HepG2 (cell line): ENCODE measurements at regions not wholly inside any gene's neighbourhood (a gene's known extent, or its start where the extent isn't known, plus 50 kb on each side); places are given as distances from the start of the nearest gene placed in this dataset.

Experiments
- ATAC-seq: fragments of 200-7000 bp; cut with Tn5 transposase; 3 replicates; pipeline ENCODE4 v1.9.1; 2020; ENCODE audit warnings: mild to moderate bottlenecking, moderate library complexity
- BruUV-seq: library from RNA; stranded (reverse); fragments of 400-500 nt; replicated peaks from 2 replicates; lab custom pipeline; 2021; lab: Mats Ljungman, UMichigan
- CTCF ChIA-PET: fragments of 300-600 bp; formaldehyde crosslinking; extraction: SDS; loops from one replicate; lab custom pipeline; 2021; ENCODE audit warnings: low total read pairs, inconsistent platforms, low intra/inter-chr PET ratio; lab: Yijun Ruan, JAX
- POLR2A ChIA-PET: fragments of 350-600 bp; sonication (Branson Sonifier 250); formaldehyde crosslinking; loops from one replicate; lab custom pipeline; 2020; ENCODE audit warnings: antibody characterized with exemption, inconsistent platforms; lab: Yijun Ruan, JAX
- DNase-seq: peaks from one replicate; pipeline ENCODE4 v3.0.0-alpha.2; 2015; ENCODE audit warnings: low spot score
- FAIRE-seq: peaks from 3 replicates; lab custom pipeline; 2011; peaks lifted over from hg19 to GRCh38; lab: Jason Lieb, UNC
- H2AFZ ChIP-seq: one replicate; pipeline ENCODE4 v1.6.1; 2011; ENCODE audit warnings: low read length, inconsistent platforms
- H3K27ac ChIP-seq: fragments of 300-600 bp; 3 replicates; pipeline ENCODE4 v1.8.0; 2011; ENCODE audit warnings: mixed run types, mild to moderate bottlenecking, mixed read lengths, low read length, inconsistent platforms; ENCODE audit not compliant: insufficient read depth; ENCODE audit errors: extremely low read length
- H3K27me3 ChIP-seq, 2 experiments: fragments of 200-600 bp in 1 of 2; 2 replicates in 1 of 2; 3 replicates in 1 of 2; pipeline versions ENCODE4 v1.6.0 to v1.8.0; 2011; ENCODE audit warnings: low read length in 2 of 2, mild to moderate bottlenecking in 2 of 2, moderate library complexity in 2 of 2, inconsistent platforms in 1 of 2; ENCODE audit not compliant: insufficient read depth in 2 of 2, control insufficient read depth in 1 of 2
- H3K36me3 ChIP-seq, 2 experiments: fragments of 200-600 bp in 1 of 2; replicated peaks in 1 of 2; 2 replicates in 1 of 2; 3 replicates in 1 of 2; pipeline versions ENCODE4 v1.5.1 to v1.8.0; 2011; ENCODE audit warnings: low read length in 2 of 2, inconsistent platforms in 1 of 2; ENCODE audit not compliant: insufficient read depth in 2 of 2, control insufficient read depth in 1 of 2
- H3K4me1 ChIP-seq: 2 replicates; pipeline ENCODE4 v1.5.1; 2012; ENCODE audit warnings: low read length, inconsistent platforms; ENCODE audit not compliant: insufficient read depth
- H3K4me2 ChIP-seq: 2 replicates; pipeline ENCODE4 v1.6.0; 2011; ENCODE audit warnings: low read depth, low read length, inconsistent platforms
- H3K4me3 ChIP-seq, 3 experiments: fragments of 200-600 bp in 1 of 3; sonication (generic), shearing (Covaris generic) in 1 of 3; replicated peaks in 1 of 3; 2 replicates each; pipeline ENCODE4 v1.5.1; 2011 to 2016; ENCODE audit warnings: low read length in 3 of 3, inconsistent platforms in 2 of 3, low read depth in 2 of 3, mild to moderate bottlenecking in 2 of 3, control low read depth in 1 of 3, mixed read lengths in 1 of 3; ENCODE audit not compliant: insufficient read depth in 1 of 3
- H3K79me2 ChIP-seq: one replicate; pipeline ENCODE4 v1.6.1; 2011; ENCODE audit warnings: low read length, inconsistent platforms; ENCODE audit not compliant: insufficient read depth
- H3K9ac ChIP-seq: 2 replicates; pipeline ENCODE4 v1.6.0; 2011; ENCODE audit warnings: mild to moderate bottlenecking, low read depth, low read length, inconsistent platforms; ENCODE audit not compliant: insufficient read depth
- H3K9me3 ChIP-seq: 2 replicates; pipeline ENCODE4 v1.5.1; 2012; ENCODE audit warnings: mild to moderate bottlenecking, low read length
- H4K20me1 ChIP-seq: 2 replicates; pipeline ENCODE4 v1.6.0; 2011; ENCODE audit warnings: inconsistent platforms, mild to moderate bottlenecking, low read length, moderate library complexity; ENCODE audit not compliant: insufficient read depth
- E2F1 ChIP-seq: sonication (generic); formaldehyde crosslinking; IDR thresholded peaks from 2 replicates; pipeline ENCODE4 v1.5.0; 2020; ENCODE audit warnings: missing genetic modification reagents
- NKX3-1 ChIP-seq: sonication (generic); formaldehyde crosslinking; IDR thresholded peaks from 2 replicates; pipeline ENCODE4 v1.5.0; 2020; ENCODE audit warnings: missing genetic modification reagents
- RERE ChIP-seq: IDR thresholded peaks from 2 replicates; pipeline ENCODE4 v1.6.1; 2016; ENCODE audit warnings: low read depth, missing genetic modification reagents, missing compliant biosample characterization
- ZNF672 ChIP-seq: sonication (generic); formaldehyde crosslinking; IDR thresholded peaks from 2 replicates; pipeline ENCODE4 v1.8.1; 2022; ENCODE audit warnings: missing genetic modification reagents
- WGBS: methylation state at CpG from one replicate; pipeline ENCODE4 v1.1.6; 2017; ENCODE audit warnings: low lambda C conversion rate; 5-methylcytosine and 5-hydroxymethylcytosine counted together
- in situ Hi-C: cut with HindIII; loops from 2 replicates; pipeline ENCODE4 v1.10.0; 2017; ENCODE audit warnings: low pct_unique_long_range_greater_than_20kb; ENCODE audit not compliant: extremely low pct_ligation_motif_present
- intact Hi-C: fragments of 100-400 bp; cut with micrococcal nuclease; formaldehyde crosslinking; loops from one replicate; pipeline ENCODE4 v1.10.0; 2022; ENCODE audit not compliant: unreplicated experiment
- TF ChIP-seq, protein P1 (sequence below): sonication (generic); formaldehyde crosslinking; IDR thresholded peaks from 2 replicates; pipeline ENCODE4 v1.4.0; 2020; ENCODE audit warnings: mild to moderate bottlenecking, low read depth, missing genetic modification reagents

DNA sequence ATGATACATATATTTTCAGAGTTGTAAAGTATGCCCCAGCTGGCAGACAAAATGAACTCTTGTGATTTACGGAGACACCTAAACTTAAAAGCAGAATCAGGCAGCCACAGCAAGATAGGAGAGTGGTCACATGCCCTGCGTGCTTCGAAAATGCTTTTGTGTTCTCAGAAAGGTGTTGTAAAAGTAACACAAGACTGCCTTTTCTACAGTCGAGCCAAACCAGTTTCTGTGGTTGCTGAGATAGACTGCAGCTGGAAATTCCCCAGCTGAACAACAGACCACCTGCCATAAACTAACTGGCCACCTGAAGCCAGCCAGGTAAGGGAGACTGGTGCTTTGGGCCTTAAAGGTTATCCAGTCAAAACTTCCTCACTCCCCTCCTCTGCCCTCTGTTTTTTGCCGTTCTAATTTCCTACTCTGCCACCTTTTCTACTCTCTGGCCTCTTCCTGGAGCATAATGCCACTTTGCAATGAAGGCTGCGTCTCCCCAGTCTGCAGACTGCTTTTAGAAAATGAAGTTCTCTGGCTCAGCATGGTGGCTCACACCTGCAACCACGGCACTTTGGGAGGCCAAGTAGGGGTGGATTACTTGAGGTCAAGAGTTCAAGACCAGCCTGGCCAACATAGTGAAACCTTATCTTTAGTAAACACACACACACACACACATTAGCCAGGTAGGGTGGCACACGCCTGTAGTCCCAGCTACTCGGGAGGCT lies 381.2 kb upstream of the SLITRK1 start (continued):
- TF ChIP-seq RERE (CRISPR knock-in tag) = no peak
- no peak for TF ChIP-seq NKX3-1
- no peak for TF ChIP-seq ZNF672

- Histone ChIP-seq H3K4me2 (no peak overlapping the region), H3K4me1 (no peaks in the 10 kb centered on the region), H4K20me1 (no peaks in the 10 kb centered on the region), H2AFZ (no peak overlapping the region), H3K4me3 (no peak overlapping the region), H3K9ac (no peak overlapping the region), H3K36me3 (no peaks in the 10 kb centered on the region), H3K9me3 (peaks cover 14% of the 10 kb centered on the region), H3K27me3 (no peaks in the 10 kb centered on the region), H3K27ac (no peak overlapping the region), H3K79me2 (no peaks in the 10 kb centered on the region)
- intact Hi-C loops (no loop called here), in situ Hi-C loops (no loop called here)
- WGBS = 8% methylated on average over 3 of the region's 3 CpGs
- ChIA-PET CTCF (no interaction called here), POLR2A (no interaction called here)
- FAIRE-seq (no peak), DNase-seq (no peak), ATAC-seq (no peak)
- no peak for TF ChIP-seq E2F1
- TF ChIP-seq, protein P1, sequence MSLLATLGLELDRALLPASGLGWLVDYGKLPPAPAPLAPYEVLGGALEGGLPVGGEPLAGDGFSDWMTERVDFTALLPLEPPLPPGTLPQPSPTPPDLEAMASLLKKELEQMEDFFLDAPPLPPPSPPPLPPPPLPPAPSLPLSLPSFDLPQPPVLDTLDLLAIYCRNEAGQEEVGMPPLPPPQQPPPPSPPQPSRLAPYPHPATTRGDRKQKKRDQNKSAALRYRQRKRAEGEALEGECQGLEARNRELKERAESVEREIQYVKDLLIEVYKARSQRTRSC (CRISPR knock-in tag) = no peak
- BruUV-seq = no TSS peak
Measured at GRCh38 chr13:84255226-84255797, 373.0 kb upstream of the SLITRK1 start.
